HL-60 (cell line): ENCODE measurements at regions not wholly inside any gene's neighbourhood (a gene's known extent, or its start where the extent isn't known, plus 50 kb on each side); places are given as distances from the start of the nearest gene placed in this dataset.

Source experiments
- GABPA ChIP-seq: IDR thresholded peaks from 2 replicates; pipeline ENCODE4 v1.6.1; 2012; ENCODE audit warnings: low read depth
- POLR2AphosphoS5 ChIP-seq: IDR thresholded peaks from 2 replicates; pipeline ENCODE4 v1.6.1; 2012; ENCODE audit warnings: low read depth
- SPI1 ChIP-seq: IDR thresholded peaks from 2 replicates; pipeline ENCODE4 v1.6.1; 2012; ENCODE audit warnings: low read depth, mild to moderate bottlenecking, borderline replicate concordance
- TF ChIP-seq, protein P1 (sequence below): IDR thresholded peaks from one replicate; pipeline ENCODE4 v1.5.1; 2011; ENCODE audit warnings: low read length, control low read depth, inconsistent platforms; ENCODE audit not compliant: insufficient read depth
- TF ChIP-seq, protein P2 (sequence below): IDR thresholded peaks from 2 replicates; pipeline ENCODE4 v1.6.1; 2012; ENCODE audit warnings: low read depth; ENCODE audit not compliant: insufficient replicate concordance

DNA sequence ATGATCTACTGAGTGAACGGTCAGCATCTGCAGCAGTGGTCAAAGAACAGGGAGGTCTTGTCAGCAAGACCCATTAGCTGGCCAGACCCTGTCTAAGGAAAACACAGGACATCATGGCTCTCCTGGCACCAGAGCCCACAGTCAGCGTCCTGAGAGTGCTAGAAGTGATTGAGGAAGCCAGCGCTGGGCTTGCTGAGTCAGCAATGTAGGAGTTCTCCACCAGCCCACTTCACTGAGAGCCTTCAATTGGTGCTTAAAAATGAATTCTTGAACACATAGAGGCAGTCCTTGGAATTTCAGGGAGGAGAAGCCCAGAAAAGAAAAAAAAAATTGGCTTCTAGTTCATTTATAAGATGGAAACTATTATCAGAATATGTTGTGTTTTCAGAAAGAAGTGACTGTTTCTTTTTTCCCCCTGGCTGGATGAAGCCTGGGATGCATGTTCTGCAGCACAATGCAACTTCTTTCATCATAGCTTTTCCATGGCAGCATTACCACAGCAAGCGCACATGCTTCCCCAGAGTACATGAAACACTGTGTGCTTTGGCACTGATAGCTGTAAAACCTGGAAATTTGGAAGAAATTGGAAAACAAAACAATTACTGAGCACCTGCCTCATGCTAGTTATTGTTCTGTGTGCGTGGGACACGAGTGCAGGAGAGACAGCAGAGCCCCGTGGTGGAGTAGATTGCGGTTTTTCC is 899.9 kb downstream of the C6orf118 start:
- TF ChIP-seq, protein P1, sequence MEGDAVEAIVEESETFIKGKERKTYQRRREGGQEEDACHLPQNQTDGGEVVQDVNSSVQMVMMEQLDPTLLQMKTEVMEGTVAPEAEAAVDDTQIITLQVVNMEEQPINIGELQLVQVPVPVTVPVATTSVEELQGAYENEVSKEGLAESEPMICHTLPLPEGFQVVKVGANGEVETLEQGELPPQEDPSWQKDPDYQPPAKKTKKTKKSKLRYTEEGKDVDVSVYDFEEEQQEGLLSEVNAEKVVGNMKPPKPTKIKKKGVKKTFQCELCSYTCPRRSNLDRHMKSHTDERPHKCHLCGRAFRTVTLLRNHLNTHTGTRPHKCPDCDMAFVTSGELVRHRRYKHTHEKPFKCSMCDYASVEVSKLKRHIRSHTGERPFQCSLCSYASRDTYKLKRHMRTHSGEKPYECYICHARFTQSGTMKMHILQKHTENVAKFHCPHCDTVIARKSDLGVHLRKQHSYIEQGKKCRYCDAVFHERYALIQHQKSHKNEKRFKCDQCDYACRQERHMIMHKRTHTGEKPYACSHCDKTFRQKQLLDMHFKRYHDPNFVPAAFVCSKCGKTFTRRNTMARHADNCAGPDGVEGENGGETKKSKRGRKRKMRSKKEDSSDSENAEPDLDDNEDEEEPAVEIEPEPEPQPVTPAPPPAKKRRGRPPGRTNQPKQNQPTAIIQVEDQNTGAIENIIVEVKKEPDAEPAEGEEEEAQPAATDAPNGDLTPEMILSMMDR: no peak
- TF ChIP-seq, protein P2, sequence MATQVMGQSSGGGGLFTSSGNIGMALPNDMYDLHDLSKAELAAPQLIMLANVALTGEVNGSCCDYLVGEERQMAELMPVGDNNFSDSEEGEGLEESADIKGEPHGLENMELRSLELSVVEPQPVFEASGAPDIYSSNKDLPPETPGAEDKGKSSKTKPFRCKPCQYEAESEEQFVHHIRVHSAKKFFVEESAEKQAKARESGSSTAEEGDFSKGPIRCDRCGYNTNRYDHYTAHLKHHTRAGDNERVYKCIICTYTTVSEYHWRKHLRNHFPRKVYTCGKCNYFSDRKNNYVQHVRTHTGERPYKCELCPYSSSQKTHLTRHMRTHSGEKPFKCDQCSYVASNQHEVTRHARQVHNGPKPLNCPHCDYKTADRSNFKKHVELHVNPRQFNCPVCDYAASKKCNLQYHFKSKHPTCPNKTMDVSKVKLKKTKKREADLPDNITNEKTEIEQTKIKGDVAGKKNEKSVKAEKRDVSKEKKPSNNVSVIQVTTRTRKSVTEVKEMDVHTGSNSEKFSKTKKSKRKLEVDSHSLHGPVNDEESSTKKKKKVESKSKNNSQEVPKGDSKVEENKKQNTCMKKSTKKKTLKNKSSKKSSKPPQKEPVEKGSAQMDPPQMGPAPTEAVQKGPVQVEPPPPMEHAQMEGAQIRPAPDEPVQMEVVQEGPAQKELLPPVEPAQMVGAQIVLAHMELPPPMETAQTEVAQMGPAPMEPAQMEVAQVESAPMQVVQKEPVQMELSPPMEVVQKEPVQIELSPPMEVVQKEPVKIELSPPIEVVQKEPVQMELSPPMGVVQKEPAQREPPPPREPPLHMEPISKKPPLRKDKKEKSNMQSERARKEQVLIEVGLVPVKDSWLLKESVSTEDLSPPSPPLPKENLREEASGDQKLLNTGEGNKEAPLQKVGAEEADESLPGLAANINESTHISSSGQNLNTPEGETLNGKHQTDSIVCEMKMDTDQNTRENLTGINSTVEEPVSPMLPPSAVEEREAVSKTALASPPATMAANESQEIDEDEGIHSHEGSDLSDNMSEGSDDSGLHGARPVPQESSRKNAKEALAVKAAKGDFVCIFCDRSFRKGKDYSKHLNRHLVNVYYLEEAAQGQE: no peak
- TF ChIP-seq POLR2AphosphoS5 (no peak), SPI1 (no peak), GABPA (no peak)
